ENCODE measurements at regions not wholly inside any gene's neighbourhood (a gene's known extent, or its start where the extent isn't known, plus 50 kb on each side); places are given as distances from the start of the nearest gene placed in this dataset.
A peak's percentile ranks its signal among the peaks of the same experiment; 100 is the strongest.

GRCh38 chr5:158115468-158115867, 256.5 kb upstream of the CLINT1 start:
- no peaks in the 10 kb centered on the region for H3K9me3 ChIP-seq (ENCODE audit: control insufficient read depth, low read length)
- no peak overlapping the region for H3K4me3 ChIP-seq (ENCODE audit: low read length)
- no peaks in the 10 kb centered on the region for H3K36me3 ChIP-seq (ENCODE audit: control insufficient read depth, insufficient read depth, low read length)
- H3K27me3 ChIP-seq (ENCODE audit: control insufficient read depth, insufficient read depth, low read length) = no peaks in the 10 kb centered on the region
- no peak overlapping the region for H3K9ac ChIP-seq (ENCODE audit: low read length)
- no peaks in the 10 kb centered on the region for H3K4me1 ChIP-seq (ENCODE audit: control insufficient read depth, insufficient read depth, low read length)

- H3K36me3 ChIP-seq (ENCODE audit: control insufficient read depth, insufficient read depth, low read length) = no peaks in the 10 kb centered on the region
- no peak overlapping the region for H3K4me3 ChIP-seq (ENCODE audit: low read length)
- H3K4me1 ChIP-seq (ENCODE audit: control insufficient read depth, insufficient read depth, low read length) = no peaks in the 10 kb centered on the region
- no peak overlapping the region for H3K9ac ChIP-seq (ENCODE audit: low read length)
- no peaks in the 10 kb centered on the region for H3K27me3 ChIP-seq (ENCODE audit: control insufficient read depth, insufficient read depth, low read length)
- H3K9me3 ChIP-seq (ENCODE audit: control insufficient read depth, low read length) = no peaks in the 10 kb centered on the region
Measured at GRCh38 chr5:158108177-158108576, 249.2 kb upstream of the CLINT1 start.

- Histone ChIP-seq H3K4me1 (ENCODE audit: control insufficient read depth, insufficient read depth, low read length) (no peaks in the 10 kb centered on the region), H3K27me3 (ENCODE audit: control insufficient read depth, insufficient read depth, low read length) (no peaks in the 10 kb centered on the region), H3K9ac (ENCODE audit: low read length) (no peak overlapping the region), H3K9me3 (ENCODE audit: control insufficient read depth, low read length) (no peaks in the 10 kb centered on the region), H3K4me3 (ENCODE audit: low read length) (no peak overlapping the region), H3K36me3 (ENCODE audit: control insufficient read depth, insufficient read depth, low read length) (no peaks in the 10 kb centered on the region)
Measured at GRCh38 chr5:158100373-158100888, 241.5 kb upstream of the CLINT1 start.

GRCh38 chr5:158099571-158100105, 240.7 kb upstream of the CLINT1 start:
- Histone ChIP-seq H3K27me3 (ENCODE audit: control insufficient read depth, insufficient read depth, low read length) (no peaks in the 10 kb centered on the region), H3K4me1 (ENCODE audit: control insufficient read depth, insufficient read depth, low read length) (no peaks in the 10 kb centered on the region), H3K36me3 (ENCODE audit: control insufficient read depth, insufficient read depth, low read length) (no peaks in the 10 kb centered on the region), H3K9me3 (ENCODE audit: control insufficient read depth, low read length) (no peaks in the 10 kb centered on the region), H3K9ac (ENCODE audit: low read length) (no peak overlapping the region), H3K4me3 (ENCODE audit: low read length) (no peak overlapping the region)

GRCh38 chr5:158096835-158097234, 237.9 kb upstream of the CLINT1 start:
- Histone ChIP-seq H3K27me3 (ENCODE audit: control insufficient read depth, insufficient read depth, low read length) (no peaks in the 10 kb centered on the region), H3K9ac (ENCODE audit: low read length) (no peak overlapping the region), H3K4me3 (ENCODE audit: low read length) (no peak overlapping the region), H3K4me1 (ENCODE audit: control insufficient read depth, insufficient read depth, low read length) (no peaks in the 10 kb centered on the region), H3K9me3 (ENCODE audit: control insufficient read depth, low read length) (no peaks in the 10 kb centered on the region), H3K36me3 (ENCODE audit: control insufficient read depth, insufficient read depth, low read length) (no peaks in the 10 kb centered on the region)

- H3K4me1 ChIP-seq (ENCODE audit: control insufficient read depth, insufficient read depth, low read length) = no peaks in the 10 kb centered on the region
- no peaks in the 10 kb centered on the region for H3K27me3 ChIP-seq (ENCODE audit: control insufficient read depth, insufficient read depth, low read length)
- H3K9me3 ChIP-seq (ENCODE audit: control insufficient read depth, low read length) = no peaks in the 10 kb centered on the region
- H3K36me3 ChIP-seq (ENCODE audit: control insufficient read depth, insufficient read depth, low read length) = no peaks in the 10 kb centered on the region
- no peak overlapping the region for H3K9ac ChIP-seq (ENCODE audit: low read length)
- no peak overlapping the region for H3K4me3 ChIP-seq (ENCODE audit: low read length)
Measured at GRCh38 chr5:158086856-158087255, 227.9 kb upstream of the CLINT1 start.

- no peaks in the 10 kb centered on the region for H3K4me1 ChIP-seq (ENCODE audit: control insufficient read depth, insufficient read depth, low read length)
- no peak overlapping the region for H3K4me3 ChIP-seq (ENCODE audit: low read length)
- no peak overlapping the region for H3K9ac ChIP-seq (ENCODE audit: low read length)
- no peaks in the 10 kb centered on the region for H3K9me3 ChIP-seq (ENCODE audit: control insufficient read depth, low read length)
- no peaks in the 10 kb centered on the region for H3K27me3 ChIP-seq (ENCODE audit: control insufficient read depth, insufficient read depth, low read length)
- no peaks in the 10 kb centered on the region for H3K36me3 ChIP-seq (ENCODE audit: control insufficient read depth, insufficient read depth, low read length)
Measured at GRCh38 chr5:158084292-158084691, 225.3 kb upstream of the CLINT1 start.

GRCh38 chr5:158082696-158083287, 223.8 kb upstream of the CLINT1 start:
- no peaks in the 10 kb centered on the region for H3K4me1 ChIP-seq (ENCODE audit: control insufficient read depth, insufficient read depth, low read length)
- H3K4me3 ChIP-seq (ENCODE audit: low read length) = no peak overlapping the region
- H3K9me3 ChIP-seq (ENCODE audit: control insufficient read depth, low read length) = no peaks in the 10 kb centered on the region

GRCh38 chr5:158080112-158080511, 221.2 kb upstream of the CLINT1 start:
- H3K4me3 ChIP-seq (ENCODE audit: low read length) = no peak overlapping the region
- H3K36me3 ChIP-seq (ENCODE audit: control insufficient read depth, insufficient read depth, low read length) = no peaks in the 10 kb centered on the region
- H3K9ac ChIP-seq (ENCODE audit: low read length) = no peak overlapping the region
- H3K27me3 ChIP-seq (ENCODE audit: control insufficient read depth, insufficient read depth, low read length) = no peaks in the 10 kb centered on the region
- H3K9me3 ChIP-seq (ENCODE audit: control insufficient read depth, low read length) = no peaks in the 10 kb centered on the region
- H3K4me1 ChIP-seq (ENCODE audit: control insufficient read depth, insufficient read depth, low read length) = no peaks in the 10 kb centered on the region

More at GRCh38 chr5:158082696-158083287, 223.8 kb upstream of the CLINT1 start:
- H3K9ac ChIP-seq (ENCODE audit: low read length) = no peak overlapping the region
- no peaks in the 10 kb centered on the region for H3K27me3 ChIP-seq (ENCODE audit: control insufficient read depth, insufficient read depth, low read length)
- H3K36me3 ChIP-seq (ENCODE audit: control insufficient read depth, insufficient read depth, low read length) = no peaks in the 10 kb centered on the region

- Histone ChIP-seq H3K36me3 (ENCODE audit: control insufficient read depth, insufficient read depth, low read length) (no peaks in the 10 kb centered on the region), H3K27me3 (ENCODE audit: control insufficient read depth, insufficient read depth, low read length) (no peaks in the 10 kb centered on the region), H3K9ac (ENCODE audit: low read length) (no peak overlapping the region), H3K9me3 (ENCODE audit: control insufficient read depth, low read length) (no peaks in the 10 kb centered on the region), H3K4me3 (ENCODE audit: low read length) (no peak overlapping the region), H3K4me1 (ENCODE audit: control insufficient read depth, insufficient read depth, low read length) (no peaks in the 10 kb centered on the region)
Measured at GRCh38 chr5:158079097-158079496, 220.2 kb upstream of the CLINT1 start.

- H3K27me3 ChIP-seq (ENCODE audit: control insufficient read depth, insufficient read depth, low read length) = no peaks in the 10 kb centered on the region
- peak overlapping the region; percentile 54 for H3K9ac ChIP-seq (ENCODE audit: low read length)
- no peaks in the 10 kb centered on the region for H3K9me3 ChIP-seq (ENCODE audit: control insufficient read depth, low read length)
- peak overlapping the region; percentile 5 for H3K4me3 ChIP-seq (ENCODE audit: low read length)
- no peaks in the 10 kb centered on the region for H3K36me3 ChIP-seq (ENCODE audit: control insufficient read depth, insufficient read depth, low read length)
- no peaks in the 10 kb centered on the region for H3K4me1 ChIP-seq (ENCODE audit: control insufficient read depth, insufficient read depth, low read length)
Measured at GRCh38 chr5:158074992-158075769, 216.2 kb upstream of the CLINT1 start.

GRCh38 chr5:158074597-158074991, 215.6 kb upstream of the CLINT1 start:
- no peaks in the 10 kb centered on the region for H3K36me3 ChIP-seq (ENCODE audit: control insufficient read depth, insufficient read depth, low read length)
- H3K9ac ChIP-seq (ENCODE audit: low read length) = no peak overlapping the region
- no peaks in the 10 kb centered on the region for H3K4me1 ChIP-seq (ENCODE audit: control insufficient read depth, insufficient read depth, low read length)
- H3K9me3 ChIP-seq (ENCODE audit: control insufficient read depth, low read length) = no peaks in the 10 kb centered on the region
- H3K27me3 ChIP-seq (ENCODE audit: control insufficient read depth, insufficient read depth, low read length) = no peaks in the 10 kb centered on the region
- H3K4me3 ChIP-seq (ENCODE audit: low read length) = no peak overlapping the region
